ENCODE measurements at regions not wholly inside any gene's neighbourhood (a gene's known extent, or its start where the extent isn't known, plus 50 kb on each side); places are given as distances from the start of the nearest gene placed in this dataset.

DNA sequence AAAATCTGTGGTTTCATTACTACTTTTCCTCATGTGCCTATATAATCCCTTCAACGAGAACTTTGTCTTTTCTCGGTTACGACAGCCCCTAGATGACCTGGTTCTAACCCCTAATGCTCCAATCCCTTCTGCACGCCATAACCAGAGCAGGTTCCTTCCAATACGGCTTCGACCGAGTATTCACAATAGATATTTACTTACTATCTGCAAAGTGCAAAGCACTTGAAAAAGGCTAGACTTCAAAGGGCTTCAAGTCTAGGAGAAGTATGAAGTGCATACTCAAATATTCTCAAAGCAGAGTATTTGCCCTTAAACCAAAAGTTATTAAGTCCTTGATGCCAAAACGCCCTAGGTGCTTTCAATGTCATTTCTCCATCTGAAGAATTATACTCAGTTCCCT lies 63.4 kb upstream of the NHSL1 start:
- BruUV-seq (replicated peaks), result no TSS peak
- Histone ChIP-seq H3F3A (ENCODE audit: insufficient read depth, low read depth) (peaks cover 7% of the 10 kb centered on the region; the same call in 1 of the 2 replicates), H3K4me3 (no peak overlapping the region), H3K79me2 (ENCODE audit: low read depth) (peaks cover 67% of the 10 kb centered on the region), H3K4me1 (replicated peaks; ENCODE audit: insufficient read depth) (peaks cover 15% of the 10 kb centered on the region), H3K27ac (no peak overlapping the region), H3K9me2 (ENCODE audit: insufficient read depth) (no peaks in the 10 kb centered on the region), H3K4me2 (no peak overlapping the region), H4K20me1 (ENCODE audit: insufficient read depth) (no peaks in the 10 kb centered on the region), H2AFZ (no peak overlapping the region), H3K36me3 (ENCODE audit: low read depth) (no peaks in the 10 kb centered on the region), H3K27me3 (ENCODE audit: insufficient read depth, low read depth) (no peaks in the 10 kb centered on the region), H3K9me3 (ENCODE audit: insufficient read depth, low read depth) (no peaks in the 10 kb centered on the region)
- no peak for DNase-seq
- intact Hi-C loops (cut with micrococcal nuclease; ENCODE audit: unreplicated experiment), result no loop called here
- no peak for TF ChIP-seq EZH2 (IDR thresholded peaks at IDR 0.05; ENCODE audit: low read depth)
- TF ChIP-seq, protein P1, sequence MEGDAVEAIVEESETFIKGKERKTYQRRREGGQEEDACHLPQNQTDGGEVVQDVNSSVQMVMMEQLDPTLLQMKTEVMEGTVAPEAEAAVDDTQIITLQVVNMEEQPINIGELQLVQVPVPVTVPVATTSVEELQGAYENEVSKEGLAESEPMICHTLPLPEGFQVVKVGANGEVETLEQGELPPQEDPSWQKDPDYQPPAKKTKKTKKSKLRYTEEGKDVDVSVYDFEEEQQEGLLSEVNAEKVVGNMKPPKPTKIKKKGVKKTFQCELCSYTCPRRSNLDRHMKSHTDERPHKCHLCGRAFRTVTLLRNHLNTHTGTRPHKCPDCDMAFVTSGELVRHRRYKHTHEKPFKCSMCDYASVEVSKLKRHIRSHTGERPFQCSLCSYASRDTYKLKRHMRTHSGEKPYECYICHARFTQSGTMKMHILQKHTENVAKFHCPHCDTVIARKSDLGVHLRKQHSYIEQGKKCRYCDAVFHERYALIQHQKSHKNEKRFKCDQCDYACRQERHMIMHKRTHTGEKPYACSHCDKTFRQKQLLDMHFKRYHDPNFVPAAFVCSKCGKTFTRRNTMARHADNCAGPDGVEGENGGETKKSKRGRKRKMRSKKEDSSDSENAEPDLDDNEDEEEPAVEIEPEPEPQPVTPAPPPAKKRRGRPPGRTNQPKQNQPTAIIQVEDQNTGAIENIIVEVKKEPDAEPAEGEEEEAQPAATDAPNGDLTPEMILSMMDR (conservative IDR thresholded peaks at IDR 0.05), result no peak
- ChIA-PET CTCF (no interaction called here), POLR2A (ENCODE audit: unreplicated experiment) (no interaction called here)

DNA sequence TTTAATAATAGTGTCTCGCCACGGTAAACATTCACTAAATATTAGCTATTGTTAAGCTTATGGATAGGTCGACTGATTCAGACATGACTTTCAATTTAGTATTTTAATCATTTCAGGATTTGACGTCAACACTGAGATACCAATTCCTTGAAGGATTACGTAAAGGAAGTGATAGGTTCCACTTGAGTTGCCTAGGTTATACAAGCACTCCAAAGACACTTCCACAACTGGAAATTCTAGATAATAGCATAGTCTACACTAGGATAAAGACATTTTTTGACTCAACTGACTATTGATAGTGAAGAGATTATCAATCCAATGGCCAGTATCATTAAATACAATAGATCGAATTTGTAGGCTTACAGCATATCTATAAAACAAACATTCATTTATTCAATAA lies 63.9 kb upstream of the NHSL1 start:
- no TSS peak for BruUV-seq (replicated peaks)
- Histone ChIP-seq H3K27me3 (ENCODE audit: insufficient read depth, low read depth) (no peaks in the 10 kb centered on the region), H3K79me2 (ENCODE audit: low read depth) (peaks cover 70% of the 10 kb centered on the region), H3K4me2 (peak overlapping the region; percentile 12), H2AFZ (no peak overlapping the region), H3K4me3 (no peak overlapping the region), H3K36me3 (ENCODE audit: low read depth) (no peaks in the 10 kb centered on the region), H3K4me1 (replicated peaks; ENCODE audit: insufficient read depth) (peaks cover 15% of the 10 kb centered on the region), H4K20me1 (ENCODE audit: insufficient read depth) (0 out of 2 replicates have a peak, but pooled peaks cover 2% of the 10 kb centered on the region), H3K27ac (no peak overlapping the region), H3K9me3 (ENCODE audit: insufficient read depth, low read depth) (no peaks in the 10 kb centered on the region), H3K9me2 (ENCODE audit: insufficient read depth) (no peaks in the 10 kb centered on the region), H3F3A (ENCODE audit: insufficient read depth, low read depth) (peaks cover 7% of the 10 kb centered on the region; the same call in 1 of the 2 replicates)
- ChIA-PET POLR2A (ENCODE audit: unreplicated experiment) (no interaction called here), CTCF (no interaction called here)
- DNase-seq, result no peak
- TF ChIP-seq, protein P1 (conservative IDR thresholded peaks at IDR 0.05), result no peak
- no peak for TF ChIP-seq EZH2 (IDR thresholded peaks at IDR 0.05; ENCODE audit: low read depth)
- intact Hi-C loops (cut with micrococcal nuclease; ENCODE audit: unreplicated experiment), result no loop called here

DNA sequence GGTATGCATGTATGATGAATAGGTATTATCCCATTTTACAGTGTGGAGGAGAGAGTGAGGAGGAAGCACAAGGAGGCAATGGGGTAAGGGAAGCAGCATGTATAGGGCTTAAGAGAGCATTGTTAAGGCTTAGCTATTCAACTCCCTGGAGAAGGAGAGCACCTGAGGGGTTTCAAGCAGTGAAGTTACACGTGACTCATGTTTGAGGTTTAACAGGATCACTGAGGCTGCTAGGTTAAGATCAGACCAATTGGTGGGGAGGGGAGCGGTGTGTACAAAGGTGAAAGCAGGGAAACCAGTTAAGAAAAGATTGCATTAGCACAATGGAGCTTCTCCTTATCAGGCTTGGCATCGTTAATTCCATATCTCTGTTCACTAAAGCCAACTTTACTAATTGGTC lies 64.4 kb upstream of the NHSL1 start:
- intact Hi-C loops (cut with micrococcal nuclease; ENCODE audit: unreplicated experiment), result no loop called here
- Histone ChIP-seq H3K9me3 (ENCODE audit: insufficient read depth, low read depth) (no peaks in the 10 kb centered on the region), H3K9me2 (ENCODE audit: insufficient read depth) (no peaks in the 10 kb centered on the region), H3K36me3 (ENCODE audit: low read depth) (no peaks in the 10 kb centered on the region), H3K79me2 (ENCODE audit: low read depth) (peaks cover 70% of the 10 kb centered on the region), H2AFZ (no peak overlapping the region), H3K4me2 (peak overlapping the region; percentile 12), H3K27ac (no peak overlapping the region), H3K4me3 (no peak overlapping the region), H3F3A (ENCODE audit: insufficient read depth, low read depth) (peaks cover 7% of the 10 kb centered on the region; the same call in 1 of the 2 replicates), H4K20me1 (ENCODE audit: insufficient read depth) (0 out of 2 replicates have a peak, but pooled peaks cover 6% of the 10 kb centered on the region), H3K4me1 (replicated peaks; ENCODE audit: insufficient read depth) (peaks cover 15% of the 10 kb centered on the region), H3K27me3 (ENCODE audit: insufficient read depth, low read depth) (no peaks in the 10 kb centered on the region)
- POLR2A ChIA-PET (ENCODE audit: unreplicated experiment), result no interaction called here
- peak in 1 of 2 experiments; percentile 67 for DNase-seq
- TF ChIP-seq, protein P1 (conservative IDR thresholded peaks at IDR 0.05), result no peak
- no peak for TF ChIP-seq EZH2 (IDR thresholded peaks at IDR 0.05; ENCODE audit: low read depth)
- CTCF ChIA-PET, result no interaction called here
- BruUV-seq (replicated peaks), result no TSS peak

Measured in PC-9 (cell line).